ENCODE measurements at regions not wholly inside any gene's neighbourhood (a gene's known extent, or its start where the extent isn't known, plus 50 kb on each side); places are given as distances from the start of the nearest gene placed in this dataset.
"Not testable (repeated sequence)": the region's sequence is repeated elsewhere in the genome, so short reads cannot be mapped to it uniquely, and the experiment has no call there.

- no peak for DNase-seq
Measured at GRCh38 chr14:34172173-34172451, 221.2 kb upstream of the EGLN3 start.

- DNase-seq, result no peak
Measured at GRCh38 chr14:34171431-34172172, 220.7 kb upstream of the EGLN3 start.

- DNase-seq, result no peak
Measured at GRCh38 chr14:34170882-34171281, 220.0 kb upstream of the EGLN3 start.

- DNase-seq, result no peak
Measured at GRCh38 chr14:34169561-34169960, 218.7 kb upstream of the EGLN3 start.

GRCh38 chr14:34168656-34169055 lies 217.8 kb upstream of the EGLN3 start:
- DNase-seq, result no peak

GRCh38 chr14:34165847-34166350 lies 215.0 kb upstream of the EGLN3 start:
- DNase-seq, result no peak

GRCh38 chr14:34164162-34164864 lies 213.4 kb upstream of the EGLN3 start:
- DNase-seq, result no peak

GRCh38 chr14:34161351-34162082 lies 210.6 kb upstream of the EGLN3 start:
- no peak for DNase-seq

GRCh38 chr14:34160619-34161018 lies 209.7 kb upstream of the EGLN3 start:
- no peak for DNase-seq

- no peak for DNase-seq
Measured at GRCh38 chr14:34157651-34158050, 206.8 kb upstream of the EGLN3 start.

- no peak for DNase-seq
Measured at GRCh38 chr14:34147461-34147860, 196.6 kb upstream of the EGLN3 start.

- not testable (repeated sequence) for DNase-seq
Measured at GRCh38 chr14:34140127-34140526, 189.3 kb upstream of the EGLN3 start.

- not testable (repeated sequence) for DNase-seq
Measured at GRCh38 chr14:34139160-34140121, 188.6 kb upstream of the EGLN3 start.

- no peak for DNase-seq
Measured at GRCh38 chr14:34138175-34138574, 187.3 kb upstream of the EGLN3 start.

- DNase-seq, result no peak
Measured at GRCh38 chr14:34137001-34137745, 186.3 kb upstream of the EGLN3 start.

- no peak for DNase-seq
Measured at GRCh38 chr14:34135492-34135891, 184.6 kb upstream of the EGLN3 start.

- DNase-seq, result no peak
Measured at GRCh38 chr14:34134484-34134883, 183.6 kb upstream of the EGLN3 start.

- DNase-seq, result no peak
Measured at GRCh38 chr14:34129927-34130552, 179.2 kb upstream of the EGLN3 start.

- no peak for DNase-seq
Measured at GRCh38 chr14:34128665-34129064, 177.8 kb upstream of the EGLN3 start.

- DNase-seq, result no peak
Measured at GRCh38 chr14:34126586-34126985, 175.7 kb upstream of the EGLN3 start.

GRCh38 chr14:34124585-34124984 lies 173.7 kb upstream of the EGLN3 start:
- DNase-seq, result no peak
